MM.1S (cell line): ENCODE measurements at regions not wholly inside any gene's neighbourhood (a gene's known extent, or its start where the extent isn't known, plus 50 kb on each side); places are given as distances from the start of the nearest gene placed in this dataset.

ENCODE experiments used
- EZH2phosphoT487 ChIP-seq: fragments of 300-600 bp; sonication (generic); IDR thresholded peaks from 2 replicates; pipeline ENCODE4 v1.6.1; 2018; ENCODE audit warnings: antibody characterized with exemption, low read length
- TF ChIP-seq, protein P1 (sequence below): fragments of 300-600 bp; sonication (generic); IDR thresholded peaks from 2 replicates; pipeline ENCODE4 v1.5.1; 2016; ENCODE audit warnings: antibody characterized with exemption, low read length, mixed read lengths

DNA sequence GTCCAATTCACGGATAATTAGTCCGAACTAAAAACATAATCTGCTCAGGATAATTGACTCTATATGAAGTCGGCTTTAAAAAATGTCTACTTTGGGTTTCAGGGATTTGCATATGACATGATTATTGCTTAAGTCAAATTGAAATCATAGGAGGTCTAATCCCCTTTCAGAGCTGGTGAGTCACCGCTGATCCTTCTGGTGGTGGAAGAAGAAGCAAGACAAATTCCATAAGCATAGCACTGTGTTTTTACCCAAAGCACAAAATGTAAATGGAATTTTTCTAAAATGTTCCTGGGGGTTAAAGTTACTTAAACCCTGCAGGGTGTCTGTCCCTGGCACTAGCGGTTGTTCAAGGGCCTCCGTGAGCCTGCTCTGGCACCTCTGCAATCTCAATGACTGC lies 460.2 kb downstream of the LRATD1 start:
- TF ChIP-seq, protein P1, sequence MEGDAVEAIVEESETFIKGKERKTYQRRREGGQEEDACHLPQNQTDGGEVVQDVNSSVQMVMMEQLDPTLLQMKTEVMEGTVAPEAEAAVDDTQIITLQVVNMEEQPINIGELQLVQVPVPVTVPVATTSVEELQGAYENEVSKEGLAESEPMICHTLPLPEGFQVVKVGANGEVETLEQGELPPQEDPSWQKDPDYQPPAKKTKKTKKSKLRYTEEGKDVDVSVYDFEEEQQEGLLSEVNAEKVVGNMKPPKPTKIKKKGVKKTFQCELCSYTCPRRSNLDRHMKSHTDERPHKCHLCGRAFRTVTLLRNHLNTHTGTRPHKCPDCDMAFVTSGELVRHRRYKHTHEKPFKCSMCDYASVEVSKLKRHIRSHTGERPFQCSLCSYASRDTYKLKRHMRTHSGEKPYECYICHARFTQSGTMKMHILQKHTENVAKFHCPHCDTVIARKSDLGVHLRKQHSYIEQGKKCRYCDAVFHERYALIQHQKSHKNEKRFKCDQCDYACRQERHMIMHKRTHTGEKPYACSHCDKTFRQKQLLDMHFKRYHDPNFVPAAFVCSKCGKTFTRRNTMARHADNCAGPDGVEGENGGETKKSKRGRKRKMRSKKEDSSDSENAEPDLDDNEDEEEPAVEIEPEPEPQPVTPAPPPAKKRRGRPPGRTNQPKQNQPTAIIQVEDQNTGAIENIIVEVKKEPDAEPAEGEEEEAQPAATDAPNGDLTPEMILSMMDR: no peak
- no peak for TF ChIP-seq EZH2phosphoT487
